PC-3 (cell line): ENCODE measurements at regions not wholly inside any gene's neighbourhood (a gene's known extent, or its start where the extent isn't known, plus 50 kb on each side); places are given as distances from the start of the nearest gene placed in this dataset.

Experiments used
- EZH2 ChIP-seq: fragments of 300-600 bp; sonication (generic); IDR thresholded peaks from one replicate; pipeline ENCODE4 v1.6.1; 2017; ENCODE audit warnings: antibody characterized with exemption, mild to moderate bottlenecking, low read length; ENCODE audit not compliant: unreplicated experiment
- TF ChIP-seq, protein P1 (sequence below): fragments of 300-600 bp; sonication (generic); conservative IDR thresholded peaks from 2 replicates; pipeline ENCODE4 v1.5.1; 2017; ENCODE audit warnings: antibody characterized with exemption, low read depth, mild to moderate bottlenecking, low read length

DNA sequence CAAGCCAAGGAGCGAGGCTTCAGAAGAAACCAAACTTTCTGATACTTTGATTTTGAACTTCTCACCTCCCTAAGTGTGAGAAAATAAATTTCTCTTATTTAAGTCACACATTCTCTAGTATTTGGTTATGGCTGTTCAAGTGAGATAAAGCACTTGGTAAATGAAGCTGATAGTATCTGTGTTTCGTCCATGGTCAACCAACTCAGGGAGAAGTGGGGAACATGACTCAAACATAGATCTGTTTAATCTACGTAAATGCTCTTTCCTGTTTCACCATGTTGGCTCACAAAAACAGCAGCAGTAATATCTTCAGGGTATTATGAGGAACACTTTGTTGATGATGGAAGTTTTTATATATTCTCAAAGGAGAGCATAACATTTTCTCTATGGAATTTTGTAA is 2167.2 kb upstream of the C9orf72 start:
- TF ChIP-seq EZH2: no peak
- TF ChIP-seq, protein P1, sequence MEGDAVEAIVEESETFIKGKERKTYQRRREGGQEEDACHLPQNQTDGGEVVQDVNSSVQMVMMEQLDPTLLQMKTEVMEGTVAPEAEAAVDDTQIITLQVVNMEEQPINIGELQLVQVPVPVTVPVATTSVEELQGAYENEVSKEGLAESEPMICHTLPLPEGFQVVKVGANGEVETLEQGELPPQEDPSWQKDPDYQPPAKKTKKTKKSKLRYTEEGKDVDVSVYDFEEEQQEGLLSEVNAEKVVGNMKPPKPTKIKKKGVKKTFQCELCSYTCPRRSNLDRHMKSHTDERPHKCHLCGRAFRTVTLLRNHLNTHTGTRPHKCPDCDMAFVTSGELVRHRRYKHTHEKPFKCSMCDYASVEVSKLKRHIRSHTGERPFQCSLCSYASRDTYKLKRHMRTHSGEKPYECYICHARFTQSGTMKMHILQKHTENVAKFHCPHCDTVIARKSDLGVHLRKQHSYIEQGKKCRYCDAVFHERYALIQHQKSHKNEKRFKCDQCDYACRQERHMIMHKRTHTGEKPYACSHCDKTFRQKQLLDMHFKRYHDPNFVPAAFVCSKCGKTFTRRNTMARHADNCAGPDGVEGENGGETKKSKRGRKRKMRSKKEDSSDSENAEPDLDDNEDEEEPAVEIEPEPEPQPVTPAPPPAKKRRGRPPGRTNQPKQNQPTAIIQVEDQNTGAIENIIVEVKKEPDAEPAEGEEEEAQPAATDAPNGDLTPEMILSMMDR: no peak
